ENCODE measurements at regions not wholly inside any gene's neighbourhood (a gene's known extent, or its start where the extent isn't known, plus 50 kb on each side); places are given as distances from the start of the nearest gene placed in this dataset.

- no peaks in the 10 kb centered on the region for H3K9me2 ChIP-seq (ENCODE audit: insufficient read depth)
- H3K4me3 ChIP-seq: no peak overlapping the region
- WGBS, 2 experiments (ENCODE audit: low coverage in 1 of 2, low lambda C conversion rate in 2 of 2, missing lambda C conversion rate in 2 of 2): 77 to 84% methylated on average over 3 of the region's 3 CpGs
- TF ChIP-seq EZH2phosphoT487 (IDR thresholded peaks at IDR 0.05; ENCODE audit: insufficient read depth, low read depth): no peak
- TF ChIP-seq EZH2 (IDR thresholded peaks at IDR 0.05; ENCODE audit: insufficient read depth, poor library complexity, severe bottlenecking): no peak
- no peak overlapping the region for H3K27ac ChIP-seq
- no peak for DNase-seq
- no peak overlapping the region for H3K9ac ChIP-seq
- no peaks in the 10 kb centered on the region for H3K36me3 ChIP-seq (ENCODE audit: low read depth)
- H3K9me3 ChIP-seq (ENCODE audit: low read depth): no peaks in the 10 kb centered on the region
- in situ Hi-C loops (cut with MboI): no loop called here
- H4K20me1 ChIP-seq (ENCODE audit: insufficient read depth): no peaks in the 10 kb centered on the region
- no peak overlapping the region for H3K4me2 ChIP-seq (ENCODE audit: unreplicated experiment)
- H3F3A ChIP-seq (ENCODE audit: insufficient read depth): no peaks in the 10 kb centered on the region
- H2AFZ ChIP-seq: no peak overlapping the region
- no peaks in the 10 kb centered on the region for H3K79me2 ChIP-seq (ENCODE audit: insufficient read depth)
- no peaks in the 10 kb centered on the region for H3K27me3 ChIP-seq (replicated peaks; ENCODE audit: insufficient read depth)
- H3K4me1 ChIP-seq (ENCODE audit: insufficient read depth): no peaks in the 10 kb centered on the region
These were observed 516.1 kb upstream of the MAN1A1 start for GRCh38 chr6:119865466-119866350.

GRCh38 chr6:119862719-119863118, 513.2 kb upstream of the MAN1A1 start:
- Histone ChIP-seq H3K4me3 (no peak overlapping the region), H3K4me1 (ENCODE audit: insufficient read depth) (no peaks in the 10 kb centered on the region), H3K79me2 (ENCODE audit: insufficient read depth) (no peaks in the 10 kb centered on the region), H3K27me3 (replicated peaks; ENCODE audit: insufficient read depth) (no peaks in the 10 kb centered on the region), H3K9ac (no peak overlapping the region), H4K20me1 (ENCODE audit: insufficient read depth) (no peaks in the 10 kb centered on the region), H3K9me2 (ENCODE audit: insufficient read depth) (no peaks in the 10 kb centered on the region), H3K9me3 (ENCODE audit: low read depth) (no peaks in the 10 kb centered on the region), H3K27ac (no peak overlapping the region), H3F3A (ENCODE audit: insufficient read depth) (no peaks in the 10 kb centered on the region), H3K4me2 (ENCODE audit: unreplicated experiment) (no peak overlapping the region), H2AFZ (no peak overlapping the region), H3K36me3 (ENCODE audit: low read depth) (no peaks in the 10 kb centered on the region)
- DNase-seq: no peak
- TF ChIP-seq EZH2phosphoT487 (IDR thresholded peaks at IDR 0.05; ENCODE audit: insufficient read depth, low read depth) (no peak), EZH2 (IDR thresholded peaks at IDR 0.05; ENCODE audit: insufficient read depth, poor library complexity, severe bottlenecking) (no peak)
- in situ Hi-C loops (cut with MboI): no loop called here
- WGBS, 2 experiments (ENCODE audit: low coverage in 1 of 2, low lambda C conversion rate in 2 of 2, missing lambda C conversion rate in 2 of 2): 80% methylated on average over 1 of the region's 1 CpG

- peak; percentile 54 for DNase-seq
- Histone ChIP-seq H3K9me3 (ENCODE audit: low read depth) (no peaks in the 10 kb centered on the region), H3K4me3 (no peak overlapping the region), H3K4me2 (ENCODE audit: unreplicated experiment) (no peak overlapping the region), H3K27ac (no peak overlapping the region), H3K9ac (no peak overlapping the region), H3K36me3 (ENCODE audit: low read depth) (no peaks in the 10 kb centered on the region), H4K20me1 (ENCODE audit: insufficient read depth) (no peaks in the 10 kb centered on the region), H3K4me1 (ENCODE audit: insufficient read depth) (no peaks in the 10 kb centered on the region), H3F3A (ENCODE audit: insufficient read depth) (no peaks in the 10 kb centered on the region), H3K79me2 (ENCODE audit: insufficient read depth) (no peaks in the 10 kb centered on the region), H2AFZ (no peak overlapping the region), H3K27me3 (replicated peaks; ENCODE audit: insufficient read depth) (no peaks in the 10 kb centered on the region), H3K9me2 (ENCODE audit: insufficient read depth) (no peaks in the 10 kb centered on the region)
- in situ Hi-C loops (cut with MboI): no loop called here
- 93 to 100% methylated on average over 1 of the region's 1 CpG for WGBS, 2 experiments (ENCODE audit: low coverage in 1 of 2, low lambda C conversion rate in 2 of 2, missing lambda C conversion rate in 2 of 2)
- TF ChIP-seq EZH2 (IDR thresholded peaks at IDR 0.05; ENCODE audit: insufficient read depth, poor library complexity, severe bottlenecking): no peak
- TF ChIP-seq EZH2phosphoT487 (IDR thresholded peaks at IDR 0.05; ENCODE audit: insufficient read depth, low read depth): no peak
These were observed 509.3 kb upstream of the MAN1A1 start for GRCh38 chr6:119858901-119859300.

GRCh38 chr6:119856136-119856535, 506.6 kb upstream of the MAN1A1 start:
- TF ChIP-seq EZH2 (IDR thresholded peaks at IDR 0.05; ENCODE audit: insufficient read depth, poor library complexity, severe bottlenecking): no peak
- no peak for TF ChIP-seq EZH2phosphoT487 (IDR thresholded peaks at IDR 0.05; ENCODE audit: insufficient read depth, low read depth)
- DNase-seq: no peak
- Histone ChIP-seq H2AFZ (no peak overlapping the region), H3F3A (ENCODE audit: insufficient read depth) (no peaks in the 10 kb centered on the region), H4K20me1 (ENCODE audit: insufficient read depth) (no peaks in the 10 kb centered on the region), H3K27me3 (replicated peaks; ENCODE audit: insufficient read depth) (no peaks in the 10 kb centered on the region), H3K4me1 (ENCODE audit: insufficient read depth) (no peaks in the 10 kb centered on the region), H3K27ac (no peak overlapping the region), H3K9me2 (ENCODE audit: insufficient read depth) (no peaks in the 10 kb centered on the region), H3K9me3 (ENCODE audit: low read depth) (no peaks in the 10 kb centered on the region), H3K4me3 (no peak overlapping the region), H3K4me2 (ENCODE audit: unreplicated experiment) (no peak overlapping the region), H3K79me2 (ENCODE audit: insufficient read depth) (no peaks in the 10 kb centered on the region), H3K36me3 (ENCODE audit: low read depth) (no peaks in the 10 kb centered on the region), H3K9ac (no peak overlapping the region)
- in situ Hi-C loops (cut with MboI): no loop called here
- 89 to 92% methylated on average over 3 of the region's 3 CpGs for WGBS, 2 experiments (ENCODE audit: low coverage in 1 of 2, low lambda C conversion rate in 2 of 2, missing lambda C conversion rate in 2 of 2)
